ENCODE measurements at regions not wholly inside any gene's neighbourhood (a gene's known extent, or its start where the extent isn't known, plus 50 kb on each side); places are given as distances from the start of the nearest gene placed in this dataset.

- TF ChIP-seq RAD21 (IDR thresholded peaks at IDR 0.05): no peak
- TF ChIP-seq SP1 (IDR thresholded peaks at IDR 0.05): no peak
- no peak for TF ChIP-seq RXRA (IDR thresholded peaks at IDR 0.05)
- TF ChIP-seq FOXA2 (IDR thresholded peaks at IDR 0.05): no peak
- TF ChIP-seq NR2F2 (IDR thresholded peaks at IDR 0.05): no peak
- no peak for TF ChIP-seq FOXA1 (IDR thresholded peaks at IDR 0.05)
- TF ChIP-seq, protein P1, sequence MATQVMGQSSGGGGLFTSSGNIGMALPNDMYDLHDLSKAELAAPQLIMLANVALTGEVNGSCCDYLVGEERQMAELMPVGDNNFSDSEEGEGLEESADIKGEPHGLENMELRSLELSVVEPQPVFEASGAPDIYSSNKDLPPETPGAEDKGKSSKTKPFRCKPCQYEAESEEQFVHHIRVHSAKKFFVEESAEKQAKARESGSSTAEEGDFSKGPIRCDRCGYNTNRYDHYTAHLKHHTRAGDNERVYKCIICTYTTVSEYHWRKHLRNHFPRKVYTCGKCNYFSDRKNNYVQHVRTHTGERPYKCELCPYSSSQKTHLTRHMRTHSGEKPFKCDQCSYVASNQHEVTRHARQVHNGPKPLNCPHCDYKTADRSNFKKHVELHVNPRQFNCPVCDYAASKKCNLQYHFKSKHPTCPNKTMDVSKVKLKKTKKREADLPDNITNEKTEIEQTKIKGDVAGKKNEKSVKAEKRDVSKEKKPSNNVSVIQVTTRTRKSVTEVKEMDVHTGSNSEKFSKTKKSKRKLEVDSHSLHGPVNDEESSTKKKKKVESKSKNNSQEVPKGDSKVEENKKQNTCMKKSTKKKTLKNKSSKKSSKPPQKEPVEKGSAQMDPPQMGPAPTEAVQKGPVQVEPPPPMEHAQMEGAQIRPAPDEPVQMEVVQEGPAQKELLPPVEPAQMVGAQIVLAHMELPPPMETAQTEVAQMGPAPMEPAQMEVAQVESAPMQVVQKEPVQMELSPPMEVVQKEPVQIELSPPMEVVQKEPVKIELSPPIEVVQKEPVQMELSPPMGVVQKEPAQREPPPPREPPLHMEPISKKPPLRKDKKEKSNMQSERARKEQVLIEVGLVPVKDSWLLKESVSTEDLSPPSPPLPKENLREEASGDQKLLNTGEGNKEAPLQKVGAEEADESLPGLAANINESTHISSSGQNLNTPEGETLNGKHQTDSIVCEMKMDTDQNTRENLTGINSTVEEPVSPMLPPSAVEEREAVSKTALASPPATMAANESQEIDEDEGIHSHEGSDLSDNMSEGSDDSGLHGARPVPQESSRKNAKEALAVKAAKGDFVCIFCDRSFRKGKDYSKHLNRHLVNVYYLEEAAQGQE (IDR thresholded peaks at IDR 0.05): no peak
- TF ChIP-seq HNF4A (conservative IDR thresholded peaks at IDR 0.05): no peak
- TF ChIP-seq CTCF (IDR thresholded peaks at IDR 0.05; ENCODE audit: low read depth, low read length, missing input control): no peak
- TF ChIP-seq, protein P2, sequence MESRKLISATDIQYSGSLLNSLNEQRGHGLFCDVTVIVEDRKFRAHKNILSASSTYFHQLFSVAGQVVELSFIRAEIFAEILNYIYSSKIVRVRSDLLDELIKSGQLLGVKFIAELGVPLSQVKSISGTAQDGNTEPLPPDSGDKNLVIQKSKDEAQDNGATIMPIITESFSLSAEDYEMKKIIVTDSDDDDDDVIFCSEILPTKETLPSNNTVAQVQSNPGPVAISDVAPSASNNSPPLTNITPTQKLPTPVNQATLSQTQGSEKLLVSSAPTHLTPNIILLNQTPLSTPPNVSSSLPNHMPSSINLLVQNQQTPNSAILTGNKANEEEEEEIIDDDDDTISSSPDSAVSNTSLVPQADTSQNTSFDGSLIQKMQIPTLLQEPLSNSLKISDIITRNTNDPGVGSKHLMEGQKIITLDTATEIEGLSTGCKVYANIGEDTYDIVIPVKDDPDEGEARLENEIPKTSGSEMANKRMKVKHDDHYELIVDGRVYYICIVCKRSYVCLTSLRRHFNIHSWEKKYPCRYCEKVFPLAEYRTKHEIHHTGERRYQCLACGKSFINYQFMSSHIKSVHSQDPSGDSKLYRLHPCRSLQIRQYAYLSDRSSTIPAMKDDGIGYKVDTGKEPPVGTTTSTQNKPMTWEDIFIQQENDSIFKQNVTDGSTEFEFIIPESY (IDR thresholded peaks at IDR 0.05): no peak
- Histone ChIP-seq H3K27ac (ENCODE audit: low read depth in 1 of 2, low read length in 2 of 2) (no peak overlapping the region), H3K4me1 (ENCODE audit: control insufficient read depth in 4 of 4, insufficient read depth in 4 of 4, low read length in 3 of 4) (no peaks in the 10 kb centered on the region), H3K36me3 (ENCODE audit: control insufficient read depth in 4 of 4, insufficient read depth in 3 of 4, low read depth in 1 of 4, low read length in 3 of 4) (no peaks in the 10 kb centered on the region), H3K27me3 (ENCODE audit: control insufficient read depth in 4 of 4, insufficient read depth in 4 of 4, low read length in 3 of 4) (peaks cover 0 to 2% (median 0%) of the 10 kb centered on the region in 4 donors), H3K9me3 (ENCODE audit: control insufficient read depth in 4 of 4, low read length in 3 of 4) (no peaks in the 10 kb centered on the region), H3K4me3 (ENCODE audit: low read depth in 1 of 3, low read length in 3 of 3) (no peak overlapping the region), H3K9ac (ENCODE audit: low read depth in 1 of 2, low read length in 2 of 2) (no peak overlapping the region)
- no peak for DNase-seq (ENCODE audit: low spot score)
- WGBS: 82% methylated on average over 3 of the region's 3 CpGs
Observed at GRCh38 chr2:129179199-129179598, 800.3 kb upstream of the RAB6C start.

- no peaks in the 10 kb centered on the region for H3K4me1 ChIP-seq (ENCODE audit: control insufficient read depth in 4 of 4, insufficient read depth in 4 of 4, low read length in 3 of 4)
- no peaks in the 10 kb centered on the region for H3K9me3 ChIP-seq (ENCODE audit: control insufficient read depth in 4 of 4, low read length in 3 of 4)
- no peak overlapping the region for H3K9ac ChIP-seq (ENCODE audit: low read depth in 1 of 2, low read length in 2 of 2)
- WGBS: 55% methylated on average over 5 of the region's 5 CpGs
- no peak overlapping the region for H3K4me3 ChIP-seq (ENCODE audit: low read depth in 1 of 3, low read length in 3 of 3)
- no peaks in the 10 kb centered on the region for H3K27me3 ChIP-seq (ENCODE audit: control insufficient read depth in 4 of 4, insufficient read depth in 4 of 4, low read length in 3 of 4)
- no peak overlapping the region for H3K27ac ChIP-seq (ENCODE audit: low read depth in 1 of 2, low read length in 2 of 2)
- DNase-seq (ENCODE audit: low spot score): no peak
- H3K36me3 ChIP-seq (ENCODE audit: control insufficient read depth in 4 of 4, insufficient read depth in 3 of 4, low read depth in 1 of 4, low read length in 3 of 4): no peaks in the 10 kb centered on the region
- TF ChIP-seq NR2F2 (IDR thresholded peaks at IDR 0.05) (no peak), SP1 (IDR thresholded peaks at IDR 0.05) (no peak), RAD21 (IDR thresholded peaks at IDR 0.05) (no peak), CTCF (IDR thresholded peaks at IDR 0.05; ENCODE audit: low read depth, low read length, missing input control) (no peak), RXRA (IDR thresholded peaks at IDR 0.05) (no peak), JUND (IDR thresholded peaks at IDR 0.05) (no peak), FOXA1 (IDR thresholded peaks at IDR 0.05) (no peak), HNF4A (conservative IDR thresholded peaks at IDR 0.05) (no peak), TAF1 (conservative IDR thresholded peaks at IDR 0.05) (no peak), ATF3 (IDR thresholded peaks at IDR 0.05) (no peak), FOXA2 (IDR thresholded peaks at IDR 0.05) (no peak), GABPA (IDR thresholded peaks at IDR 0.05 in 1 of 2, conservative IDR thresholded peaks at IDR 0.05 in 1 of 2) (no peak), YY1 (IDR thresholded peaks at IDR 0.05) (no peak), HNF4G (IDR thresholded peaks at IDR 0.05) (no peak)
- TF ChIP-seq, protein P3, sequence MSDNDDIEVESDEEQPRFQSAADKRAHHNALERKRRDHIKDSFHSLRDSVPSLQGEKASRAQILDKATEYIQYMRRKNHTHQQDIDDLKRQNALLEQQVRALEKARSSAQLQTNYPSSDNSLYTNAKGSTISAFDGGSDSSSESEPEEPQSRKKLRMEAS (IDR thresholded peaks at IDR 0.05): no peak
- TF ChIP-seq, protein P1 (IDR thresholded peaks at IDR 0.05): no peak
Observed at GRCh38 chr2:129180124-129180716, 799.2 kb upstream of the RAB6C start.

All from liver (tissue), 8 donors.